Stomach (tissue), 4 donors: ENCODE measurements at regions not wholly inside any gene's neighbourhood (a gene's known extent, or its start where the extent isn't known, plus 50 kb on each side); places are given as distances from the start of the nearest gene placed in this dataset.
"Not testable (repeated sequence)": the region's sequence is repeated elsewhere in the genome, so short reads cannot be mapped to it uniquely, and the experiment has no call there.

Source experiments
- EP300 ChIP-seq: sonication (generic); formaldehyde crosslinking; IDR thresholded peaks from one replicate; pipeline ENCODE4 v1.6.1; 2017; ENCODE audit warnings: antibody characterized with exemption
- POLR2A ChIP-seq, 4 donors: fragments of 450-650 bp; IDR thresholded peaks; one replicate each; pipeline ENCODE4 v1.6.1; 2016; ENCODE audit warnings: antibody characterized with exemption in 4 of 4, control low read depth in 2 of 4, mild to moderate bottlenecking in 1 of 4, moderate library complexity in 1 of 4
- POLR2AphosphoS5 ChIP-seq, 3 donors: sonication (generic); formaldehyde crosslinking; IDR thresholded peaks; one replicate each; pipeline ENCODE4 v1.6.1; 2016; ENCODE audit warnings: antibody characterized with exemption in 3 of 3
- TF ChIP-seq, protein P1 (sequence below), 7 experiments: fragments of 450-650 bp in 4 of 7; fragments of 200-600 bp in 3 of 7; sonication (generic) in 3 of 7; IDR thresholded peaks; one replicate each; pipeline ENCODE4 v1.5.1; 2016 to 2019; ENCODE audit warnings: antibody characterized with exemption in 7 of 7, control low read depth in 2 of 7, mild to moderate bottlenecking in 1 of 7

GRCh38 chr5:28596707-28597106 lies 1558.3 kb upstream of the CDH9 start:
- TF ChIP-seq, protein P1, sequence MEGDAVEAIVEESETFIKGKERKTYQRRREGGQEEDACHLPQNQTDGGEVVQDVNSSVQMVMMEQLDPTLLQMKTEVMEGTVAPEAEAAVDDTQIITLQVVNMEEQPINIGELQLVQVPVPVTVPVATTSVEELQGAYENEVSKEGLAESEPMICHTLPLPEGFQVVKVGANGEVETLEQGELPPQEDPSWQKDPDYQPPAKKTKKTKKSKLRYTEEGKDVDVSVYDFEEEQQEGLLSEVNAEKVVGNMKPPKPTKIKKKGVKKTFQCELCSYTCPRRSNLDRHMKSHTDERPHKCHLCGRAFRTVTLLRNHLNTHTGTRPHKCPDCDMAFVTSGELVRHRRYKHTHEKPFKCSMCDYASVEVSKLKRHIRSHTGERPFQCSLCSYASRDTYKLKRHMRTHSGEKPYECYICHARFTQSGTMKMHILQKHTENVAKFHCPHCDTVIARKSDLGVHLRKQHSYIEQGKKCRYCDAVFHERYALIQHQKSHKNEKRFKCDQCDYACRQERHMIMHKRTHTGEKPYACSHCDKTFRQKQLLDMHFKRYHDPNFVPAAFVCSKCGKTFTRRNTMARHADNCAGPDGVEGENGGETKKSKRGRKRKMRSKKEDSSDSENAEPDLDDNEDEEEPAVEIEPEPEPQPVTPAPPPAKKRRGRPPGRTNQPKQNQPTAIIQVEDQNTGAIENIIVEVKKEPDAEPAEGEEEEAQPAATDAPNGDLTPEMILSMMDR (IDR thresholded peaks at IDR 0.05): not testable (repeated sequence)
- not testable (repeated sequence) for TF ChIP-seq POLR2A (IDR thresholded peaks at IDR 0.05); POLR2AphosphoS5 (IDR thresholded peaks at IDR 0.05); EP300
